Astrocyte (in vitro differentiated cells and primary cell): ENCODE measurements at regions not wholly inside any gene's neighbourhood (a gene's known extent, or its start where the extent isn't known, plus 50 kb on each side); places are given as distances from the start of the nearest gene placed in this dataset.

Experiments
- DNase-seq: peaks from one replicate; pipeline ENCODE4 v3.0.0-alpha.2; 2010; ENCODE audit warnings: low read depth
- FAIRE-seq: peaks from 2 replicates; lab custom pipeline; 2011; peaks lifted over from hg19 to GRCh38; lab: Jason Lieb, UNC
- H2AFZ ChIP-seq: 2 replicates; pipeline ENCODE4 v1.6.0; 2012; ENCODE audit warnings: low read depth, low read length, inconsistent platforms
- H3K27ac ChIP-seq: 2 replicates; pipeline ENCODE4 v1.5.1; 2011; ENCODE audit warnings: low read depth, low read length, inconsistent platforms
- H3K27me3 ChIP-seq: 2 replicates; pipeline ENCODE4 v1.6.0; 2011; ENCODE audit warnings: low read length, inconsistent platforms; ENCODE audit not compliant: insufficient read depth
- H3K36me3 ChIP-seq: 2 replicates; pipeline ENCODE4 v1.5.1; 2011; ENCODE audit warnings: low read length, inconsistent platforms; ENCODE audit not compliant: insufficient read depth
- H3K4me1 ChIP-seq: 2 replicates; pipeline ENCODE4 v1.5.1; 2011; ENCODE audit warnings: low read length, inconsistent platforms; ENCODE audit not compliant: insufficient read depth
- H3K4me2 ChIP-seq: 2 replicates; pipeline ENCODE4 v1.6.0; 2012; ENCODE audit warnings: low read length, inconsistent platforms
- H3K4me3 ChIP-seq: 2 replicates; pipeline ENCODE4 v1.5.1; 2011; ENCODE audit warnings: low read depth, mild to moderate bottlenecking, low read length, inconsistent platforms; ENCODE audit not compliant: insufficient read depth
- H3K79me2 ChIP-seq: 2 replicates; pipeline ENCODE4 v1.6.0; 2012; ENCODE audit warnings: mild to moderate bottlenecking, low read length, inconsistent platforms; ENCODE audit not compliant: insufficient read depth
- H3K9ac ChIP-seq: 2 replicates; pipeline ENCODE4 v1.6.0; 2012; ENCODE audit warnings: mild to moderate bottlenecking, low read length, inconsistent platforms
- H3K9me3 ChIP-seq: 2 replicates; pipeline ENCODE4 v1.5.1; 2012; ENCODE audit warnings: low read depth, mild to moderate bottlenecking, low read length, inconsistent platforms; ENCODE audit not compliant: insufficient read depth
- H4K20me1 ChIP-seq: 2 replicates; pipeline ENCODE4 v1.6.0; 2012; ENCODE audit warnings: low read length, inconsistent platforms; ENCODE audit not compliant: insufficient read depth
- H3K27ac Mint-ChIP-seq: one replicate; pipeline ENCODE4 v1.8.0; 2021; ENCODE audit warnings: mild to moderate bottlenecking, mixed read lengths; ENCODE audit not compliant: unreplicated experiment
- H3K27me3 Mint-ChIP-seq: one replicate; pipeline ENCODE4 v1.8.0; 2021; ENCODE audit warnings: low read depth, mixed read lengths; ENCODE audit not compliant: unreplicated experiment
- H3K36me3 Mint-ChIP-seq: one replicate; pipeline ENCODE4 v1.8.0; 2021; ENCODE audit warnings: low read depth, mixed read lengths; ENCODE audit not compliant: unreplicated experiment
- H3K4me1 Mint-ChIP-seq: one replicate; pipeline ENCODE4 v1.8.0; 2021; ENCODE audit warnings: low read depth, mixed read lengths; ENCODE audit not compliant: unreplicated experiment
- H3K4me3 Mint-ChIP-seq: one replicate; pipeline ENCODE4 v1.8.0; 2021; ENCODE audit warnings: mild to moderate bottlenecking, moderate library complexity, mixed read lengths; ENCODE audit not compliant: unreplicated experiment
- H3K9me3 Mint-ChIP-seq: one replicate; pipeline ENCODE4 v1.8.0; 2021; ENCODE audit warnings: mild to moderate bottlenecking, mixed read lengths; ENCODE audit not compliant: unreplicated experiment
- EZH2 ChIP-seq: IDR thresholded peaks from 2 replicates; pipeline ENCODE4 v1.6.1; 2012; ENCODE audit warnings: mild to moderate bottlenecking, low read length, inconsistent platforms; ENCODE audit not compliant: insufficient read depth
- TF ChIP-seq, protein P1 (sequence below): IDR thresholded peaks from 2 replicates; pipeline ENCODE4 v1.5.1; 2011; ENCODE audit warnings: low read depth, mild to moderate bottlenecking, inconsistent platforms, low read length, moderate library complexity; ENCODE audit not compliant: insufficient read depth

DNA sequence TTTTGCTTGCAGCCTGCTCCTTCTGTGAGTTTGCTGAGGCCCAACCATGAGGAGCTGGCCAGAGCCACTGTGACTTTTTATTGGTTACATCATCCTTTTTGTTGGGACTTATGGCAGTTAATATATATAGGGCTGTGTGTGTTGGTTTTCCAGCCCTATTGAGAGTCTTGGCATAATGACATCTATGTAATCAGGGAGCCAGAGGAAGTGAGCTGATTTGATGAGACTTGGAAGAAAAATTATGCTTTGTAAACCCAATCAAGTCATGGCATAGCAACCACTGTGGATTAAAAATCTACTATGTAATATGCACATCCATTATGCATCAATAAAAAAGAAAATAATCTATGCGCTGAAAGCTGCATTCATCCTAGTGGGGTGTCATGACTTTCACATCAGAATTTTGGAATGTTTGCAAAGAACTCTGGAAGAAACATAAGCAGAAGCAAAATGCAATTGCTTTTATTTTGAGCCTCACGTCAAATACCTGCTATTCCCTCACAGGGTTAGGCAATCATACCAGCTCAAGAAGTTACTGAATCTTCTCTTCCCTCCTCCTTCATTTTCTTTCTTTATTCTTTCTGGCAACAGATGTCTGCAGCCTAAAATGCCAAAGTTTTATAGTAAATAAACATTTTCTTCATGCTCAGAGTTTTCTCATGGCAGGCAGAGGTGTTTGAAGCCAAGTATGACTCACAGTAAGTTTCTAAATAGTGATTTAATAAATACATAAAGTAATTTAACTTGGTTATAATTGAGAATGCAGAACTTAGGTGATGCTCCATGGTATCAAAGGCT, 308.5 kb downstream of the KCNS3 start:
- Mint-ChIP-seq H3K9me3 (no peaks in the 10 kb centered on the region), H3K36me3 (no peaks in the 10 kb centered on the region), H3K4me1 (no peaks in the 10 kb centered on the region), H3K27ac (no peak overlapping the region), H3K4me3 (no peak overlapping the region), H3K27me3 (peaks cover 11% of the 10 kb centered on the region)
- H4K20me1 ChIP-seq: no peaks in the 10 kb centered on the region
- no peaks in the 10 kb centered on the region for H3K27me3 ChIP-seq
- H3K79me2 ChIP-seq: no peaks in the 10 kb centered on the region
- no peak overlapping the region for H3K9ac ChIP-seq
- FAIRE-seq (no peak), DNase-seq (peak; percentile 21)
- no peak overlapping the region for H3K4me3 ChIP-seq
- H3K4me1 ChIP-seq: no peaks in the 10 kb centered on the region
- TF ChIP-seq EZH2: no peak
- TF ChIP-seq, protein P1, sequence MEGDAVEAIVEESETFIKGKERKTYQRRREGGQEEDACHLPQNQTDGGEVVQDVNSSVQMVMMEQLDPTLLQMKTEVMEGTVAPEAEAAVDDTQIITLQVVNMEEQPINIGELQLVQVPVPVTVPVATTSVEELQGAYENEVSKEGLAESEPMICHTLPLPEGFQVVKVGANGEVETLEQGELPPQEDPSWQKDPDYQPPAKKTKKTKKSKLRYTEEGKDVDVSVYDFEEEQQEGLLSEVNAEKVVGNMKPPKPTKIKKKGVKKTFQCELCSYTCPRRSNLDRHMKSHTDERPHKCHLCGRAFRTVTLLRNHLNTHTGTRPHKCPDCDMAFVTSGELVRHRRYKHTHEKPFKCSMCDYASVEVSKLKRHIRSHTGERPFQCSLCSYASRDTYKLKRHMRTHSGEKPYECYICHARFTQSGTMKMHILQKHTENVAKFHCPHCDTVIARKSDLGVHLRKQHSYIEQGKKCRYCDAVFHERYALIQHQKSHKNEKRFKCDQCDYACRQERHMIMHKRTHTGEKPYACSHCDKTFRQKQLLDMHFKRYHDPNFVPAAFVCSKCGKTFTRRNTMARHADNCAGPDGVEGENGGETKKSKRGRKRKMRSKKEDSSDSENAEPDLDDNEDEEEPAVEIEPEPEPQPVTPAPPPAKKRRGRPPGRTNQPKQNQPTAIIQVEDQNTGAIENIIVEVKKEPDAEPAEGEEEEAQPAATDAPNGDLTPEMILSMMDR: no peak
- no peaks in the 10 kb centered on the region for H3K9me3 ChIP-seq
- no peaks in the 10 kb centered on the region for H3K36me3 ChIP-seq
- H2AFZ ChIP-seq: no peak overlapping the region
- H3K4me2 ChIP-seq: no peak overlapping the region
- H3K27ac ChIP-seq: no peak overlapping the region

DNA sequence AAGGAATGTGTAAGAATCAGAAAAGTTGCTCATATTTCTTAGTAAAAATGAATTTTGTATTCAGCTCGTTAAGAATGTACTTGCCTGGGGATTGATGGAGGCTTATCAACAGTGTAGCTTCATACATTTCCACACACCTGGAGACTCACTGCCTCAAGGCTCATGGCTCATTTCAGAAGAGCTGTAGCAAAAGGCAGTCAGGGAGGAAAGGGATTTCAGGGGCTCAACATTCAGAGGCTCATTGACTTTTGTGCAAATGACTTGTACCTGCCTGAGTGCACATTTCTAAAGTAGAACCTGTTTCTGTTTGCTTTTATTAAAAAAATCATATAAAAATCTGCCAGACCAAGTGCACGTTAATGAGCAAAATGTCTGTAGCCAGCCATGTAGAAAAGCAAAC, 304.4 kb downstream of the KCNS3 start:
- Mint-ChIP-seq H3K27ac (no peak overlapping the region), H3K27me3 (peaks cover 6% of the 10 kb centered on the region)
- H3K27me3 ChIP-seq: no peaks in the 10 kb centered on the region

More for the DNA sequence above, 304.4 kb downstream of the KCNS3 start:
- Histone ChIP-seq H3K9ac (no peak overlapping the region), H3K9me3 (no peaks in the 10 kb centered on the region), H4K20me1 (no peaks in the 10 kb centered on the region), H3K4me1 (no peaks in the 10 kb centered on the region), H2AFZ (no peak overlapping the region), H3K4me3 (no peak overlapping the region), H3K4me2 (no peak overlapping the region), H3K79me2 (no peaks in the 10 kb centered on the region), H3K36me3 (no peaks in the 10 kb centered on the region), H3K27ac (no peak overlapping the region)
- Mint-ChIP-seq H3K4me1 (no peaks in the 10 kb centered on the region), H3K9me3 (no peaks in the 10 kb centered on the region), H3K4me3 (no peak overlapping the region), H3K36me3 (no peaks in the 10 kb centered on the region)
- DNase-seq: no peak
- TF ChIP-seq, protein P1: no peak
- TF ChIP-seq EZH2: no peak
- no peak for FAIRE-seq
